Vagina (tissue), 2 donors: ENCODE measurements at regions not wholly inside any gene's neighbourhood (a gene's known extent, or its start where the extent isn't known, plus 50 kb on each side); places are given as distances from the start of the nearest gene placed in this dataset.

ENCODE experiments used
- CTCF ChIP-seq, 3 experiments: fragments of 450-650 bp in 2 of 3; fragments of 200-600 bp in 1 of 3; sonication (generic) in 1 of 3; IDR thresholded peaks; one replicate each; pipeline ENCODE4 v1.5.1; 2017 to 2019; ENCODE audit warnings: antibody characterized with exemption in 3 of 3, mild to moderate bottlenecking in 2 of 3, moderate library complexity in 2 of 3
- POLR2A ChIP-seq, 2 donors: fragments of 450-650 bp; IDR thresholded peaks; one replicate each; pipeline ENCODE4 v1.6.1; 2017; ENCODE audit warnings: antibody characterized with exemption in 2 of 2, mild to moderate bottlenecking in 2 of 2, moderate library complexity in 2 of 2
- POLR2AphosphoS5 ChIP-seq, 2 donors: sonication (generic); formaldehyde crosslinking; IDR thresholded peaks; one replicate each; pipeline ENCODE4 v1.9.0; 2017; ENCODE audit warnings: antibody characterized with exemption in 2 of 2, mild to moderate bottlenecking in 2 of 2, low read depth in 1 of 2; ENCODE audit not compliant: insufficient read depth in 1 of 2

GRCh38 chr1:4020449-4020848, 120.4 kb upstream of the C1orf174 start:
- no peak for TF ChIP-seq CTCF (IDR thresholded peaks at IDR 0.05)
- TF ChIP-seq POLR2A (IDR thresholded peaks at IDR 0.05): no peak
- no peak for TF ChIP-seq POLR2AphosphoS5 (IDR thresholded peaks at IDR 0.05; ENCODE audit: insufficient read depth in 1 of 2, low read depth in 1 of 2)
